Sigmoid colon (tissue), 4 donors: ENCODE measurements at regions not wholly inside any gene's neighbourhood (a gene's known extent, or its start where the extent isn't known, plus 50 kb on each side); places are given as distances from the start of the nearest gene placed in this dataset.

ENCODE experiments used
- CTCF ChIP-seq, 4 experiments: fragments of 450-650 bp in 3 of 4; fragments of 200-600 bp in 1 of 4; IDR thresholded peaks; one replicate each; pipeline ENCODE4 v1.5.1; 2016 to 2019; ENCODE audit warnings: antibody characterized with exemption in 4 of 4, mild to moderate bottlenecking in 3 of 4, moderate library complexity in 2 of 4
- EP300 ChIP-seq, 4 donors: sonication (generic); formaldehyde crosslinking; IDR thresholded peaks; one replicate each; pipeline ENCODE4 v1.6.1; 2017; ENCODE audit warnings: antibody characterized with exemption in 4 of 4
- POLR2A ChIP-seq, 2 donors: fragments of 450-650 bp; IDR thresholded peaks; one replicate each; pipeline ENCODE4 v1.6.1; 2016; ENCODE audit warnings: antibody characterized with exemption in 2 of 2, mild to moderate bottlenecking in 2 of 2, moderate library complexity in 2 of 2
- POLR2AphosphoS5 ChIP-seq, 4 donors: sonication (generic); formaldehyde crosslinking; IDR thresholded peaks; one replicate each; pipeline ENCODE4 v1.6.1; 2017; ENCODE audit warnings: antibody characterized with exemption in 4 of 4

- no peak for TF ChIP-seq CTCF (IDR thresholded peaks at IDR 0.05)
- no peak for TF ChIP-seq EP300 (IDR thresholded peaks at IDR 0.05)
- no peak for TF ChIP-seq POLR2A (IDR thresholded peaks at IDR 0.05)
- TF ChIP-seq POLR2AphosphoS5 (IDR thresholded peaks at IDR 0.05): no peak
These were observed 77.9 kb upstream of the ATP10B start for GRCh38 chr5:160929906-160930305.
